ENCODE measurements at regions not wholly inside any gene's neighbourhood (a gene's known extent, or its start where the extent isn't known, plus 50 kb on each side); places are given as distances from the start of the nearest gene placed in this dataset.

DNA sequence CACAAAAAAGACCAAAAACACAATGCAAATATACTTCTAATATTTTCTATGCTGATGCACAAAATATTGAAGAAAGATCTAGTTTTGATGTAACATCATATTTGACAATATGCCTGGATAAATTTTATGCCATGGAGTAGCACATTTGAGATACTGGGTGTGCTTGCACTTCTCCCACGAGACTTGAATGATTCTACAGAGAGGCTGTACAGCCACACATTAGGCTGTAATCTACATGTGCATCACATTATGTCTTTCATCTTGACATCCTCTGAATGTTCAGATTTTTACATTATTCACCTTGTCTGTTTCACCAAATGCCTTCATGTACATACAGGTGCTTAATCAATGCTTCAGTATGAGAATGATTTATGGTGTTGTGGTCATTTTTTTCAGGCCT, 756.4 kb upstream of the CDH7 start:
- TF ChIP-seq, protein P1, sequence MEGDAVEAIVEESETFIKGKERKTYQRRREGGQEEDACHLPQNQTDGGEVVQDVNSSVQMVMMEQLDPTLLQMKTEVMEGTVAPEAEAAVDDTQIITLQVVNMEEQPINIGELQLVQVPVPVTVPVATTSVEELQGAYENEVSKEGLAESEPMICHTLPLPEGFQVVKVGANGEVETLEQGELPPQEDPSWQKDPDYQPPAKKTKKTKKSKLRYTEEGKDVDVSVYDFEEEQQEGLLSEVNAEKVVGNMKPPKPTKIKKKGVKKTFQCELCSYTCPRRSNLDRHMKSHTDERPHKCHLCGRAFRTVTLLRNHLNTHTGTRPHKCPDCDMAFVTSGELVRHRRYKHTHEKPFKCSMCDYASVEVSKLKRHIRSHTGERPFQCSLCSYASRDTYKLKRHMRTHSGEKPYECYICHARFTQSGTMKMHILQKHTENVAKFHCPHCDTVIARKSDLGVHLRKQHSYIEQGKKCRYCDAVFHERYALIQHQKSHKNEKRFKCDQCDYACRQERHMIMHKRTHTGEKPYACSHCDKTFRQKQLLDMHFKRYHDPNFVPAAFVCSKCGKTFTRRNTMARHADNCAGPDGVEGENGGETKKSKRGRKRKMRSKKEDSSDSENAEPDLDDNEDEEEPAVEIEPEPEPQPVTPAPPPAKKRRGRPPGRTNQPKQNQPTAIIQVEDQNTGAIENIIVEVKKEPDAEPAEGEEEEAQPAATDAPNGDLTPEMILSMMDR (conservative IDR thresholded peaks at IDR 0.05), result no peak
- no peak for TF ChIP-seq ZFX (IDR thresholded peaks at IDR 0.05)
